GM21619 (cell line): ENCODE measurements at regions not wholly inside any gene's neighbourhood (a gene's known extent, or its start where the extent isn't known, plus 50 kb on each side); places are given as distances from the start of the nearest gene placed in this dataset.

ENCODE experiments used
- ATAC-seq: cut with Tn5 transposase; IDR thresholded peaks from one replicate; pipeline ENCODE4 v1.9.1; 2021; ENCODE audit not compliant: unreplicated experiment

DNA sequence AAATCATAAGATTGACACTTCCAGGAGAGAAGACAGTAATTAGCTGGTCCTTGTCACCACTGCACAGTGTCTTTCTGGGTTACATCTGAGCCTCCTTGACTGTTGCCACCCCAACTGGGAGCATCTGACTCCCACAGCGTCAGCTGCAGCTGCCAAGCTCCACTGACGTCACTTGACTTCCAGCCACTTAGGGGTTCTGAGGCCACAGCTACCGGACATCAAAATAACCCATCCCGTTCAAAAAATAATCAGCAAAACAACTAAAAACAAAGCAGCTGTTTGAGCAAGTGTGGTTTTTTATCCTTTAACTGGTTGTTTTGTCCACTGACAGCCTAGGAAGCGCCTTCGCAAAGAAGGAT is 206.5 kb upstream of the AGAP1 start:
- no peak for ATAC-seq

GRCh38 chr2:235291461-235291860 is 202.4 kb upstream of the AGAP1 start:
- no peak for ATAC-seq

DNA sequence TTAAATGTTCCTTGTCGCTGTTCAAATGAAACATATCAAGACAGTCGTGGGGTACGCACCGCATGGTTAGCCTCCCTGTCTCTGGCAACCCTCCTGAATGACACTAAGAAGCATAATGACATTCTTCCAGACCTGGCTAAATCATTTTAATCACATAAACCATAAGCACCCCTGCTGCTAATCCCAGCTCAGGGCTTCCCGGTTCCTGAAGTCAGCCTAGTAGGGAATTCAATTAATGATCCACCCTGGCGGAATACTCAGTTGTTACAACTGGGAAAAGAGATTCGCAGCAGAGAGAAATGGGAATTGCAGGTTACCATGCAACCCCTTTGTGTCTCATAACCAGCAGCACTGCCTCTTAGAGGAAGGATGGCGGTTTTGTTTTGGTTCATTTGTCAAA is 200.8 kb upstream of the AGAP1 start:
- ATAC-seq = no peak

DNA sequence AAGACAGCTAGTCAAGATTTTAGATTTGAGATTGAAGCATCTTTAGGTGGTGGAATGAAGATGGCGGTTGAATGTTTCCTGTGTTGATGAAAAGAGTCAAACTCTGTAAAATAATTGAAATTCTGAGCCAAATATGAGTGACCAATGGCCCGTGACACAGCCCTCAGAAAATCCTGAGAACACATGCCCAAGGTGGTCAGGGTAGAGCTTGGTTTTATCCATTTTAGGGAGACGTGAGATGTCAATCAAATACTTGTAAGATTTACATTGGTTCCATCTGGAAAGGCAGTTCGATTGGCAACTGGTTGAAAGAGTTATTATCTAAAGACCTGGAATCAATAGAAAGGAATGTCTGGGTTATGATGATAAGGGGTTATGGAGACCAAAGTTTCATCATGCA is 198.0 kb upstream of the AGAP1 start:
- no peak for ATAC-seq

DNA sequence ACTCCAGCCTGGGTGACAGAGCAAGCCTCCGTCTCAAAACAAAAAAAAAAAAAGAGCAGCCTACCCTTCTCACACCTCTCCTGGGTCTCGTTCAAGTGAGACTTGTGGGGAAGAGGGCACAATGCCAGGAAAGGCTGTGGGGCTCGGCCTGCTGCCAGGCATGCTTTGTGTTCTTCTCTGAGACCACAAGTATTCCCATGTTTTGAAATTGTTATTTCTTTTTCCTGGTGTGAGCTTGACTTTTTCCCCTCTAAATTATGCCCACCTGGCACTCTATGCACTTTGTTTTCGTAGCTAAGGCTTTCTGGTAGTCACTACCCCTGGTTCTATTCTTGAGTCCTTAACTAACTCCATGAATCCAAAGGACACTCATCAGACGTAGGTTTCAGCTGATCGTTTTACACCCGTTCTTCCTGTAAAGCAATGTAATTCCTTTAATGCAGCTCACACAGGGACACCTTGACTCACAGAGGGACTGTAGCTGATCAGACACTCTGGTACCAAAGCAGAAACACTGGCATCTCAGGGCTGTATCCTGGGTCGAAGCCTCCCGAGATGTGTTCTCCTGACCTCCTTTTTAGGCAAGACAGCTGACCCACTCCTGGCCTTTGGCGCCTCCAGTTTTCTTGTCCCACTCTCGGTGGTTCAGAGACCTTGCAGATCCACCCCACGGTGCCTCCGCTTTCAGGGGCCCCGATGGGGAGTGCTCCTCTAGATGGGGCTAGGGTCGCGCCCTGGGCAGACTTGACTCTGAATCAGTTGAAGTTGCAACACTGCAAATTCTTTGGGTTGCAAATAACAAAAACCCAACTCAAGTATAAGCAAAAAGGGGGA is 193.3 kb upstream of the AGAP1 start:
- no peak for ATAC-seq

GRCh38 chr2:235301202-235302076 is 192.4 kb upstream of the AGAP1 start:
- ATAC-seq = no peak

GRCh38 chr2:235302263-235302662 is 191.6 kb upstream of the AGAP1 start:
- ATAC-seq = no peak

DNA sequence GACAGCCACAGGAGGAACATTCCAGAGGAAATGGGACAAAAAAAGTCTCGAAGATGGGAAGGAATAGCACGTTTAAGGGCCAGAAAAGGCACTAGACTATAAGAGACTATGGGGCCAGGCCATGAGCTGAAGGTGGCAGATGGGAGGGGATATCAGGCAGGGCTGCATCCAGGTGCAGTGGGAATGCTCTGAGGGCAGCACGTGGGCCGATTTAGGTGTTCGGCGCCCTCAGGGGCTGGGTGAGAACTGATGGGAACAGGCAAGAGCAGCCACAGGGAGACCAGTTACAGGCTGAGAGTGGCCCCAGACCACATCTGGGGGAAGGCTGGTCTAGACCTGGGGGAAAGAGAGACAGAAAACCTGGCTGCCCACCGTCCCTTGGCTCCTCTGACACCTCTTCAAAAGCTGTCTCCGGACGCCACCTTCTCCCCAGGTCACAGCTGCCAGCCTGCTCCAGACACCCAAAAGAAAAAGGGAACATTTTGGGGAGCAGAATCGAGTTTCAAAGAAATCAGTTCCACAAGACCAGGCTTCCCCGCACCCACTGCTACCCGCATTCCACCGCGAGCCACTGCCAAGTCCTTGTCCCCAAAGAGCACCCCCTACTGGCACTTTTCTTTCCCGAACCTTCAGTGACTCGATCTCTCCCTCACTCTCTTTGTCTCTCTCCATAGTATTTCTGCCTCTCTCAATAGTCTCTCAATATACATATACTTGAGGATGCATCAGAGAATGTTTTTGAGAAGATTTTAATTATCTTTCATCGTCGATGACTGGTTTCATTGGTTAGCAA is 190.1 kb upstream of the AGAP1 start:
- ATAC-seq = no peak

DNA sequence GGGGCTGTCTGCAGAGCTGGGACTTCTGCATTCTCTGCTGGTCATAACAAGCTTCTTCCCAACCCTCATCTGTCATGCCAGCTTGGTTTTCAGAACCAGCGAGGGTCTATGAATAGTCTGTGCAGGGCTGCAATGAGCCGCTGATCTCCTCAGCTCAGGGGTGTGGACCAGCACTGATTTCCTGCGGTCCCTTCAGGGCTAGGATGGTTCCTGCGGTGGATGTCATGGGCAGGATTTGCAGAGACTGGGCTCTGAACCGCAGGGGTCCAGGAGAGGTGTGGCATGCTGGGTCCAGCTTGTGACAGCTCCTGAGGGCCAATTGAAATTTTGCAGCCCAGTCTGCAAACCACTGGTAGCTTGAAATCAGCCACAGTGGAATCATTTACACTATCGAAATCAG is 188.2 kb upstream of the AGAP1 start:
- no peak for ATAC-seq

DNA sequence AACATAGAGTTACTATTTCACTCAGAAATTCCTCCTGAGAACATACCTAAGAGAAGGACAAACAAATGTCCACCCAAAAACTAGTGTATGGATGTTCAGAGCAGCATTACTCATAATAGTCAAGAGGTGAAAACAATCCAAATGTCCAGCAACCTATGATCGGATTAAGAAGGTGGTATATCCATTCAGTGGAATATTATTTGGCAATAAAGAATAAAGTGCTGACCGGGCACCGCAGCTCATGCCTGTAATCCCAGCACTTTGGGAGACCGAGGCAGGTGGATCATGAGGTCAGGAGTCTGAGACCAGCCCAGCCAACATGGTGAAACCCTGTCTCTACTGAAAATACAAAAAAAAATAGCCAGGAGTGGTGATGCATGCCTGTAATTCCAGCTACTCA is 182.8 kb upstream of the AGAP1 start:
- no peak for ATAC-seq

DNA sequence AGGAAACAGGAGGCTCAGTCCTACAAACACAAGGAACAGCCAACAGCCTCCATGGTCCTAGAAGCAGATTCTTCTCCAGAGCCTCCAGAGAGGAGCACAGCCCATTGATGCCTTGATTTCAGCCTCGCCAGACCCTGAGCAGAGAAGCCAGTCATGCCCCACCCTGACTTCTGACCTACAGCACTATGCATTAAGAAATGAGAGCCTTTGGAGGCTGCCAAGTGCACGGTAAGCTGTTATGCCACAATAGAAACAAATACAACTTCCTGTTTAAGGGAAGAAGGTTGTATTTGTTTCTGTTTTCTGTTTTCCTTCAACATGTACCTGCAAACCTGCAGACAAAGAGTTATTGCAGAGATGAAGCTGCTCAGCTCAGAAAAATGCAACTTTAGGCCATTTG is 181.3 kb upstream of the AGAP1 start:
- ATAC-seq = no peak

DNA sequence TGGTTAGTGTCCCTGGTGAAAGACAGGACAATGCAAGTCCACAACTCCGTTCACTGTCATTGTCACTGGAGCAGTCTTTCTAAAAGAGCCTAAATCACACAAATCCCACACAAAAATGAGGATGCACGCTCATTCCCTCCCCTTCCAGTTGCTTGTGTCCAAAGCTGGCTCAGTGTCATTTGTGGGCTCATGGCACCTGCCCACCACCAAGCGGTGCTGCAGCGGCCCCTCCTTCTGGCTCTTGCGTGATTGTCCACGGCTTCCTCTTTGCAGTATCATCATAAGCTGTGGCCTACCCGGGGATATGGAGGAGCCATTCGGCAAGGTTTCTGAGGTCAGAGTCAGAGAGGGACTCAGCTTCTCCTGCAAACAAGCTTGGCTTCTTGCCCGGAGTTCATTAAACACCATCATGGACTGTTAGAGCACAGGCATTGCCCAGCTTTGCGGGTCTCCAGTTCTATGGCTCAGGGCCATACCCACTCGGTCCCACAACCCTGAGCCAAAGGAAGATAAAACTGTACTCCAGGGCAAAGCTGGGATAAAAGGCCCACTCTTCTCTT is 179.4 kb upstream of the AGAP1 start:
- ATAC-seq = no peak

- ATAC-seq = no peak
Observed at GRCh38 chr2:235319095-235319494, 174.7 kb upstream of the AGAP1 start.

DNA sequence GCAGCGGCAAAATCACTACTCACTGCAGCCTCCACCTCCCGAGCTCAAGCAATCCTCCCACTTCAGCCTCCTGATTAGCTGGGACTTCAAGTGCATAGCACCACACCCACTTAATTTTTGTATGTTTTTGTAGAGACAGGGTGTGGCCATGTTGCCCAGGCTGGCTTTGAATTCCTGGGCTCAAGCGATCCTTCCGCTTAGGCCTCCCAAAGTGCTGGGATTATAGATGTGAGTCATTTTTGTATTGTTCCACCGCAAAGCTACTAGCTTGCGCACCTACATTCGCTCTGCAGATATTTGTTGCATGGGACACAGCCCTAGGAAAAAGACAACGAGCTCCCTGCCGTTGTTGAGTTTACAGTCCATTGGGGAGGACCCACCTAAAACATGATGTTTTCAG is 173.5 kb upstream of the AGAP1 start:
- ATAC-seq = no peak

GRCh38 chr2:235324324-235324723 is 169.5 kb upstream of the AGAP1 start:
- ATAC-seq = no peak

DNA sequence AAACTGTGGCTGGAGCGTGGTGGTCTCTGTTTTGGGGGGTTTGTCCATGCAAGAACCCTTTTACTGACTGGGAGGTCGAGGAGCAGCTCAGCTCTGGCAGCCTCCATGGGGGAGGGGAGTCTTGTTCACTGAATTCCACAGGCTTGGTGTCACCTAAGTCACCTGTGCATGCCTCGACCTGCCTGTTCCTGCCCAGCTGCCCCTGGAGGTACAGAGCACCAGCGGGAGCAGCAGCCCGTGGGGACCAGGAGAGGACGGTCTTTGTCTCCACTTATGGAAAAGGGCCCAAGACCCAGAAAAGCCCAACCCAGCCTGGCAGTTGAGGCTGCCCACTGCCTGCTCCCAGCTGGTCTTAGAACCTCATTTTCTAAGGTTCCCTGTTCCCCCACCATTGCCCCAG is 168.7 kb upstream of the AGAP1 start:
- ATAC-seq = no peak

DNA sequence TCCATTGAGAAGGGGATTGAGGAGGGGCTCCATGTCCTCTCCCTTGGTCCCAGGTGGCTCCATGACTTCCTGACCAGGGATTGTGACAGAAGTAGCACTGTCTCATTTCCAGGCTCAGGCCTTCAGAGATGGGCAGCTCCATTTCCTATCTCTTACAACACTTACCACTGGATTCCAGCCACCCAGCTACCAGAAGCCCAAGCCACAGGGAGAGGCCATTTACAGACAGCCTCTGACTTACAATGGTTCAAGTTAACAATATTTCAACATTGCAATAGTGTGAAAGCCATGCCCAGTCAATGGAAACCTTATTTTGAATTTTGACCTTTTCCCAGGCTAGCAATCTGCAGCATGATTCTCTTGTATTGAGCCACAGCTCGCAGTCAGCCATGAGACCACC is 164.9 kb upstream of the AGAP1 start:
- ATAC-seq = no peak

DNA sequence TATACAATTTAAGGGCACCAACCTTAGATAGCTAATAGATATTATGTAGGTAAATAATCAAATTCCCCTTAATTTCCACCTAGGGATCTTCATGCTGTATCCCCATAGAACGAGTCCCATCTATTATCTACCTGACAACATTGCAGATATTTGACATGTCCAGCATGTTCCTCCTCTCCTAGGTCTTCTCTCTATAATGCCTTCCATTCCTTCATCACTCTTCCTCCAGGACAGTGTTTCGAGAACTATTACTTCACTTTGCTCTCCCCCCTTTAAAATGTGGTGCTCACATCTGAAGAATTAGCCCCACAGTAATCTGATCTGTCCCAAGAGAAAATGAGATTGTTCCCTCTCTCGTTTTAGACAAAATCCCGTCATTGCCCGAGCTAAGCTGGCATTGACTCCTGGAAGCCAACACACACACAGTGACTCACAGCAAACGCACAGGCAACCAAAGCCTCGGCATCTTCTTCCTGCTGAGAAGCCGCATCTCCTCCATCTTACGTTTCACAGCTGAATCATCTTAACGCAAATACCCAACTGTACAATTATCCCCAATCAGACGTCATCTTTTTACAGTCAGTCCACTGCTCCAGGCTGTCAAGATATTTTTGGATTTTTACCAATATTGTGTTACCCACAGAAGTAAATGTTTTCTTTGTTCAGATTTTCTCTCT is 162.9 kb upstream of the AGAP1 start:
- no peak for ATAC-seq

GRCh38 chr2:235332240-235332890 is 161.5 kb upstream of the AGAP1 start:
- ATAC-seq = no peak

- ATAC-seq = no peak
Observed at GRCh38 chr2:235333076-235333475, 160.8 kb upstream of the AGAP1 start.
